CD4-positive, alpha-beta memory T cell (primary cell): ENCODE measurements at regions not wholly inside any gene's neighbourhood (a gene's known extent, or its start where the extent isn't known, plus 50 kb on each side); places are given as distances from the start of the nearest gene placed in this dataset.
"Not testable (repeated sequence)": the region's sequence is repeated elsewhere in the genome, so short reads cannot be mapped to it uniquely, and the experiment has no call there.

ENCODE experiments used
- CTCF ChIA-PET: fragments of 350-600 bp; sonication (Branson Sonifier 250); formaldehyde crosslinking; loops from one replicate; lab custom pipeline; 2021; ENCODE audit warnings: inconsistent platforms; ENCODE audit not compliant: partially characterized antibody; lab: Charles Lee
- POLR2A ChIA-PET: fragments of 350-600 bp; sonication (Branson Sonifier 250); formaldehyde crosslinking; loops from one replicate; lab custom pipeline; 2021; ENCODE audit not compliant: partially characterized antibody; lab: Charles Lee
- DNase-seq, 5 donors: peaks; one replicate each; pipeline versions ENCODE4 v3.0.0 to v3.0.0-alpha.2; 2020 to 2022; ENCODE audit warnings: mixed read lengths in 1 of 5
- H3K27ac ChIP-seq: one replicate; pipeline ENCODE4 v1.7.0; 2013; ENCODE audit warnings: low read depth, low read length
- H3K27me3 ChIP-seq: 2 replicates; pipeline ENCODE4 v1.7.0; 2013; ENCODE audit warnings: mild to moderate bottlenecking, low read length, moderate library complexity; ENCODE audit not compliant: insufficient read depth
- H3K36me3 ChIP-seq: 2 replicates; pipeline ENCODE4 v1.7.0; 2013; ENCODE audit warnings: mild to moderate bottlenecking, low read length, moderate library complexity; ENCODE audit not compliant: insufficient read depth
- H3K4me1 ChIP-seq: 2 replicates; pipeline ENCODE4 v1.7.0; 2013; ENCODE audit warnings: mild to moderate bottlenecking, low read length, moderate library complexity; ENCODE audit not compliant: insufficient read depth
- H3K4me3 ChIP-seq, 2 donors: one replicate each; pipeline ENCODE4 v1.7.0; 2013; ENCODE audit warnings: low read length in 2 of 2, mild to moderate bottlenecking in 1 of 2
- H3K9me3 ChIP-seq, 2 donors: one replicate each; pipeline ENCODE4 v1.7.0; 2013; ENCODE audit warnings: low read length in 2 of 2, control low read depth in 1 of 2; ENCODE audit not compliant: control insufficient read depth in 1 of 2
- H3K27ac Mint-ChIP-seq, 7 donors: one replicate each; pipeline ENCODE4 v1.8.0; 2020 to 2021; ENCODE audit warnings: mixed read lengths in 7 of 7, mild to moderate bottlenecking in 6 of 7, inconsistent platforms in 3 of 7, moderate library complexity in 3 of 7
- H3K27me3 Mint-ChIP-seq, 2 donors: one replicate each; pipeline ENCODE4 v1.8.0; 2020 to 2021; ENCODE audit warnings: mixed read lengths in 2 of 2
- H3K36me3 Mint-ChIP-seq, 2 donors: one replicate each; pipeline ENCODE4 v1.8.0; 2020 to 2021; ENCODE audit warnings: mixed read lengths in 2 of 2, inconsistent platforms in 1 of 2, mild to moderate bottlenecking in 1 of 2
- H3K4me1 Mint-ChIP-seq, 4 donors: one replicate each; pipeline ENCODE4 v1.8.0; 2020 to 2021; ENCODE audit warnings: mixed read lengths in 4 of 4, mild to moderate bottlenecking in 1 of 4
- H3K4me3 Mint-ChIP-seq, 8 donors: one replicate each; pipeline ENCODE4 v1.8.0; 2020 to 2021; ENCODE audit warnings: mixed read lengths in 8 of 8, mild to moderate bottlenecking in 7 of 8, moderate library complexity in 6 of 8, inconsistent platforms in 3 of 8
- H3K9me3 Mint-ChIP-seq, 8 donors: one replicate each; pipeline ENCODE4 v1.8.0; 2020 to 2021; ENCODE audit warnings: mixed read lengths in 8 of 8, mild to moderate bottlenecking in 5 of 8, inconsistent platforms in 3 of 8, moderate library complexity in 1 of 8
- intact Hi-C: fragments of 100-400 bp; cut with micrococcal nuclease; formaldehyde crosslinking; loops from one replicate; pipeline ENCODE4 v1.15.1; 2023

- POLR2A ChIA-PET, result no interaction called here
- no peak for DNase-seq
- Mint-ChIP-seq H3K27me3 (no peaks in the 10 kb centered on the region), H3K27ac (no peak overlapping the region), H3K36me3 (no peaks in the 10 kb centered on the region), H3K4me3 (no peak overlapping the region), H3K9me3 (peaks cover 0 to 3% (median 2%) of the 10 kb centered on the region in 8 donors), H3K4me1 (no peaks in the 10 kb centered on the region)
- Histone ChIP-seq H3K4me1 (no peaks in the 10 kb centered on the region), H3K4me3 (no peak overlapping the region), H3K9me3 (no peaks in the 10 kb centered on the region), H3K36me3 (no peaks in the 10 kb centered on the region), H3K27me3 (no peaks in the 10 kb centered on the region), H3K27ac (no peak overlapping the region)
- CTCF ChIA-PET, result no interaction called here
- intact Hi-C loops, result no loop called here
Measured at GRCh38 chr3:139189943-139190342, 145.3 kb upstream of the PRR23C start.

GRCh38 chr3:139194421-139194820 is 149.4 kb upstream of the MRPS22 start:
- H3K36me3 Mint-ChIP-seq, H3K27ac Mint-ChIP-seq, DNase-seq, H3K9me3 ChIP-seq, H3K4me1 ChIP-seq, H3K4me3 ChIP-seq, POLR2A ChIA-PET, intact Hi-C loops, H3K27me3 ChIP-seq, H3K4me1 Mint-ChIP-seq, H3K36me3 ChIP-seq, H3K27ac ChIP-seq, CTCF ChIA-PET, H3K4me3 Mint-ChIP-seq, H3K27me3 Mint-ChIP-seq: not testable (repeated sequence)
- H3K9me3 Mint-ChIP-seq, result peaks cover 0 to 14% (median 10%) of the 10 kb centered on the region in 8 donors

- CTCF ChIA-PET, H3K27me3 ChIP-seq, H3K36me3 ChIP-seq, H3K27ac Mint-ChIP-seq, intact Hi-C loops, H3K4me1 Mint-ChIP-seq, DNase-seq, H3K4me3 ChIP-seq, H3K27me3 Mint-ChIP-seq, H3K36me3 Mint-ChIP-seq, H3K27ac ChIP-seq, POLR2A ChIA-PET, H3K9me3 ChIP-seq, H3K4me1 ChIP-seq, H3K4me3 Mint-ChIP-seq: not testable (repeated sequence)
- peaks cover 0 to 12% (median 9%) of the 10 kb centered on the region in 8 donors for H3K9me3 Mint-ChIP-seq
Measured at GRCh38 chr3:139196146-139196545, 147.7 kb upstream of the MRPS22 start.

DNA sequence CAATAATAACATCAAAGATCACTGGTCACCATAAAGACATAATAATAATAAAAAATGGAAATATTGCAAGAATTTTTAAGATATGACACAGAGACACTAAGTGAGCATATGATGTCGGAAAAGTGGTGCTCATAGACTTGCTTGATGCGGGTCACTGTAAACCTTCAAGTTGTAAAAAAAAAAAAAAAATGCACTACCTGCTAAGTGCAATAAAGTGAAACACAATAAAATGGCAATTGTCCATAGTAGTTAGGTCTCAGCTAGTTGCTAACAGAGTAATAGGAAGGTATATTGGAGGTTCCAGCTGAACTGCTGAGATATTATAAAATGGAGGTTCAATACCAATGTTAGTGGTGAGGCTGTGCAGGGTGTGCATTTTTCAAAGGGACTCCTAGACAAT is 146.6 kb upstream of the MRPS22 start:
- H3K36me3 ChIP-seq, result no peaks in the 10 kb centered on the region
- no peak overlapping the region for H3K27ac ChIP-seq
- CTCF ChIA-PET, result interaction anchor here (1.5 kb wide), 1 partner anchor 85 kb away, joined by 4 read pairs; no protein-coding TSS in a partner anchor
- Mint-ChIP-seq H3K4me3 (no peak overlapping the region), H3K27ac (no peak overlapping the region), H3K4me1 (peaks cover 0 to 3% (median 0%) of the 10 kb centered on the region in 4 donors), H3K9me3 (peaks cover 0 to 12% (median 9%) of the 10 kb centered on the region in 8 donors), H3K27me3 (peaks cover 4 to 8% of the 10 kb centered on the region in 2 donors), H3K36me3 (no peaks in the 10 kb centered on the region)
- intact Hi-C loops, result no loop called here
- POLR2A ChIA-PET, result no interaction called here
- no peaks in the 10 kb centered on the region for H3K27me3 ChIP-seq
- no peak for DNase-seq
- H3K4me3 ChIP-seq, result no peak overlapping the region
- H3K4me1 ChIP-seq, result no peaks in the 10 kb centered on the region
- H3K9me3 ChIP-seq, result no peaks in the 10 kb centered on the region

DNA sequence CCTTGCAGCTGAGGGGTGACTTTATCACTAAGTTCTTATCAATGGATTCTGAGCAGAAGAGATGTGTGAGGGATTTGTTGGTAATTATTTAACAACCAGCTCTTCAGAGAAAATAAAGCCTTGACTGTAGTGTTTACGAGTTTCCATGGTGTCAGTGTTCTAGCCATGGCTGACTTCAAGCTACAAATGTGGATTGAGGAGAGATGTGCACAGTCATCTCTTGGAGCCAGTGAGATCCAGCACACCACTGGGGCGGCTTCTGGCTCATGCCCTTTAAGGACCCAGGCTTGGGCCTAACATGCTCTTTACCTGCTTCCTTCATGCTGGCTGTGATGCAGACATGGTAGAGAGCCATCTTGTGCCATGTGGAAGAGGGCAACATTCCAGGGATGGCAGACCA is 145.6 kb upstream of the MRPS22 start:
- no peak for DNase-seq
- no peak overlapping the region for H3K27ac ChIP-seq
- peaks cover 0 to 12% (median 8%) of the 10 kb centered on the region in 8 donors for H3K9me3 Mint-ChIP-seq
- H3K9me3 ChIP-seq, result no peaks in the 10 kb centered on the region
- H3K4me1 Mint-ChIP-seq, result peaks cover 0 to 3% (median 0%) of the 10 kb centered on the region in 4 donors
- no peaks in the 10 kb centered on the region for H3K36me3 ChIP-seq
- no peak overlapping the region for H3K27ac Mint-ChIP-seq
- no peak overlapping the region for H3K4me3 Mint-ChIP-seq
- no peak overlapping the region for H3K4me3 ChIP-seq
- H3K27me3 Mint-ChIP-seq, result peaks cover 4 to 12% of the 10 kb centered on the region in 2 donors
- no peaks in the 10 kb centered on the region for H3K4me1 ChIP-seq
- intact Hi-C loops, result no loop called here
- no peaks in the 10 kb centered on the region for H3K27me3 ChIP-seq
- no peaks in the 10 kb centered on the region for H3K36me3 Mint-ChIP-seq
- ChIA-PET POLR2A (no interaction called here), CTCF (interaction anchor here (1.5 kb wide), 1 partner anchor 86 kb away, joined by 4 read pairs; no protein-coding TSS in a partner anchor)

DNA sequence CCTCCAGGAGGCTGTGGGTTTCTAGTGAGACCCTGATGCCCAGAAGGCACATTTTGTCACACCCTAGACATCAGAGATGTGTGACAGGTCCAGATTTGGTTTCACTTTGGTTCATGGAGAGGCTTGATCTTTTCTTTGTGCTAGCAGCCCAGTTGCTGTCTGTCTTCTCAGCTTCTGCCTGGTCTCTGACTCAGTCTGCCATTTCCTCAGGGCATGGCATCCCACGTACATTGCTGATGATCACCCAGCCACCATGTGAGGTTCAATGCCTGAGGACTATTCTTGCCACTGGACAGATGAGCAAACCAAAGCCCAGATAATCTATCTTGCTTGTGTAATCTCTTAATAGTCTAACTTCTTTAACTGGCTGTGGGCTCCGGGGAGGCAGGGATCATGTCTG is 144.9 kb upstream of the MRPS22 start:
- DNase-seq, result no peak
- ChIA-PET POLR2A (no interaction called here), CTCF (no interaction called here)
- Histone ChIP-seq H3K4me1 (no peaks in the 10 kb centered on the region), H3K27ac (no peak overlapping the region), H3K4me3 (no peak overlapping the region), H3K9me3 (no peaks in the 10 kb centered on the region), H3K27me3 (no peaks in the 10 kb centered on the region), H3K36me3 (no peaks in the 10 kb centered on the region)
- Mint-ChIP-seq H3K27me3 (peaks cover 4 to 12% of the 10 kb centered on the region in 2 donors), H3K9me3 (peaks cover 0 to 12% (median 7%) of the 10 kb centered on the region in 8 donors), H3K36me3 (no peaks in the 10 kb centered on the region), H3K4me3 (no peak overlapping the region), H3K4me1 (peaks cover 0 to 3% (median 0%) of the 10 kb centered on the region in 4 donors), H3K27ac (no peak overlapping the region)
- intact Hi-C loops, result no loop called here

- H3K4me1 Mint-ChIP-seq, result peaks cover 0 to 3% (median 0%) of the 10 kb centered on the region in 4 donors
- H3K36me3 ChIP-seq, result no peaks in the 10 kb centered on the region
- no peak overlapping the region for H3K27ac Mint-ChIP-seq
- H3K4me1 ChIP-seq, result no peaks in the 10 kb centered on the region
- no peak overlapping the region for H3K4me3 Mint-ChIP-seq
- intact Hi-C loops, result no loop called here
- no peaks in the 10 kb centered on the region for H3K9me3 ChIP-seq
- ChIA-PET POLR2A (no interaction called here), CTCF (no interaction called here)
- H3K27ac ChIP-seq, result no peak overlapping the region
- no peaks in the 10 kb centered on the region for H3K36me3 Mint-ChIP-seq
- no peaks in the 10 kb centered on the region for H3K27me3 ChIP-seq
- no peak for DNase-seq
- peaks cover 4 to 12% of the 10 kb centered on the region in 2 donors for H3K27me3 Mint-ChIP-seq
- H3K9me3 Mint-ChIP-seq, result peaks cover 0 to 12% (median 7%) of the 10 kb centered on the region in 8 donors
- no peak overlapping the region for H3K4me3 ChIP-seq
Measured at GRCh38 chr3:139199421-139200010, 144.3 kb upstream of the MRPS22 start.
